Adrenal gland (tissue), 9 donors: ENCODE measurements at regions not wholly inside any gene's neighbourhood (a gene's known extent, or its start where the extent isn't known, plus 50 kb on each side); places are given as distances from the start of the nearest gene placed in this dataset.

Source experiments
- DNase-seq, 7 donors: peaks; one replicate each; pipeline ENCODE4 v3.0.0-alpha.2; 2019 to 2020
- H3K27ac ChIP-seq, 5 donors: fragments of 200-600 bp; sonication (generic) in 4 of 5; 1 replicate in 3 of 5; 2 replicates in 2 of 5; pipeline versions ENCODE4 v1.5.1 to v1.8.0; 2016 to 2020; ENCODE audit warnings: mild to moderate bottlenecking in 1 of 5
- H3K27me3 ChIP-seq: fragments of 200-600 bp; 2 replicates; pipeline ENCODE4 v1.8.0; 2021
- H3K36me3 ChIP-seq, 2 donors: fragments of 200-600 bp; replicated peaks in 1 of 2; 1 replicate in 1 of 2; 2 replicates in 1 of 2; pipeline versions ENCODE4 v1.5.1 to v1.8.0; 2018 to 2022
- H3K4me1 ChIP-seq, 2 donors: fragments of 200-600 bp; replicated peaks in 1 of 2; 1 replicate in 1 of 2; 2 replicates in 1 of 2; pipeline versions ENCODE4 v1.5.1 to v1.8.0; 2018 to 2021
- H3K4me3 ChIP-seq, 4 donors: fragments of 200-600 bp; sonication (generic) in 3 of 4; one replicate each; pipeline ENCODE4 v1.5.1; 2016 to 2018
- H3K9me3 ChIP-seq, 3 donors: fragments of 200-600 bp; sonication (generic) in 1 of 3; replicated peaks in 1 of 3; 1 replicate in 2 of 3; 2 replicates in 1 of 3; pipeline versions ENCODE4 v1.5.1 to v1.8.0; 2016 to 2021
- CTCF ChIP-seq, 6 experiments: fragments of 450-650 bp in 4 of 6; fragments of 200-600 bp in 2 of 6; sonication (generic) in 1 of 6; IDR thresholded peaks; 1 replicate in 5 of 6; 2 replicates in 1 of 6; pipeline versions ENCODE4 v1.5.1 to v1.8.0; 2016 to 2021; ENCODE audit warnings: antibody characterized with exemption in 6 of 6, mild to moderate bottlenecking in 2 of 6, moderate library complexity in 1 of 6
- POLR2A ChIP-seq, 2 donors: fragments of 450-650 bp; IDR thresholded peaks; one replicate each; pipeline ENCODE4 v1.6.1; 2017; ENCODE audit warnings: antibody characterized with exemption in 2 of 2, mild to moderate bottlenecking in 2 of 2, moderate library complexity in 1 of 2
- whole genome bisulfite sequencing, 4 donors: extraction: QIAGEN DNeasy Blood & Tissue Kit in 2 of 4; methylation state at CpG; one replicate each; pipeline versions ENCODE4 v1.1.5 to v1.1.7; 2013 to 2017; 5-methylcytosine and 5-hydroxymethylcytosine counted together
- intact Hi-C, 2 donors: fragments of 100-400 bp; cut with DNase I; formaldehyde crosslinking; loops; one replicate each; pipeline versions ENCODE4 v1.14.1 to v1.15.0; 2022 to 2023
- donor health status: healthy with polysubstance abuse.
- donor health status: Bipolar disorder and iron deficiency.
- donor health status: DM: yes; HTN: yes; CAD: no.
- donor health status: DM: no; HTN: no; CAD: no.
- donor health status: DM: no; HTN: no; CAD: no.

GRCh38 chr16:86899757-86900156, 321.4 kb downstream of the FOXL1 start:
- 81 to 84% (median 83%) methylated on average over 4 of the region's 4 CpGs for WGBS, 4 donors
- intact Hi-C loops, result no loop called here

GRCh38 chr16:86901483-86901882, 323.1 kb downstream of the FOXL1 start:
- Histone ChIP-seq H3K27ac (no peak overlapping the region), H3K9me3 (no peaks in the 10 kb centered on the region), H3K4me3 (no peak overlapping the region), H3K36me3 (no peaks in the 10 kb centered on the region), H3K27me3 (no peaks in the 10 kb centered on the region), H3K4me1 (no peaks in the 10 kb centered on the region)
- TF ChIP-seq CTCF (IDR thresholded peaks at IDR 0.05), result no peak
- no peak for TF ChIP-seq POLR2A (IDR thresholded peaks at IDR 0.05)
- peak in 5 of 7 donors; percentile 30 to 57 (median 47) for DNase-seq
- WGBS, 4 donors, result 39 to 79% (median 47%) methylated on average over 6 of the region's 6 CpGs
- intact Hi-C loops, result no loop called here

More at GRCh38 chr16:86899757-86900156, 321.4 kb downstream of the FOXL1 start:
- TF ChIP-seq POLR2A (IDR thresholded peaks at IDR 0.05) (no peak), CTCF (IDR thresholded peaks at IDR 0.05) (no peak)
- Histone ChIP-seq H3K4me1 (no peaks in the 10 kb centered on the region), H3K27ac (no peak overlapping the region), H3K27me3 (no peaks in the 10 kb centered on the region), H3K36me3 (no peaks in the 10 kb centered on the region), H3K4me3 (no peak overlapping the region), H3K9me3 (no peaks in the 10 kb centered on the region)
- no peak for DNase-seq

GRCh38 chr16:86902656-86903001, 324.3 kb downstream of the FOXL1 start:
- Histone ChIP-seq H3K27me3 (no peaks in the 10 kb centered on the region), H3K4me1 (no peaks in the 10 kb centered on the region), H3K27ac (no peak overlapping the region), H3K4me3 (no peak overlapping the region), H3K9me3 (no peaks in the 10 kb centered on the region), H3K36me3 (no peaks in the 10 kb centered on the region)
- intact Hi-C loops, result no loop called here
- no peak for DNase-seq
- 82 to 89% (median 88%) methylated on average over 4 of the region's 4 CpGs for WGBS, 4 donors
- TF ChIP-seq POLR2A (IDR thresholded peaks at IDR 0.05), result no peak
- no peak for TF ChIP-seq CTCF (IDR thresholded peaks at IDR 0.05)

- intact Hi-C loops, result no loop called here
- WGBS, 4 donors, result 87 to 92% (median 88%) methylated on average over 1 of the region's 1 CpG
- no peaks in the 10 kb centered on the region for H3K9me3 ChIP-seq
- H3K27me3 ChIP-seq, result no peaks in the 10 kb centered on the region
- TF ChIP-seq CTCF (IDR thresholded peaks at IDR 0.05) (no peak), POLR2A (IDR thresholded peaks at IDR 0.05) (no peak)
- H3K4me1 ChIP-seq, result no peaks in the 10 kb centered on the region
- no peak overlapping the region for H3K4me3 ChIP-seq
- no peak overlapping the region for H3K27ac ChIP-seq
- DNase-seq, result no peak
- H3K36me3 ChIP-seq, result no peaks in the 10 kb centered on the region
These were observed 324.7 kb downstream of the FOXL1 start for GRCh38 chr16:86903068-86903467.
